ENCODE measurements at regions not wholly inside any gene's neighbourhood (a gene's known extent, or its start where the extent isn't known, plus 50 kb on each side); places are given as distances from the start of the nearest gene placed in this dataset.

GRCh38 chr16:61309386-61309785 lies 726.9 kb downstream of the CDH8 start:
- Histone ChIP-seq H3K27me3 (no peaks in the 10 kb centered on the region), H3K4me3 (replicated peaks in 1 of 3) (no peak overlapping the region), H3K36me3 (no peaks in the 10 kb centered on the region), H3K9me3 (no peaks in the 10 kb centered on the region), H3K27ac (no peak overlapping the region), H3K4me1 (no peaks in the 10 kb centered on the region)
- intact Hi-C loops (cut with DNase I), result no loop called here
- TF ChIP-seq CTCF (IDR thresholded peaks at IDR 0.05), result no peak
- TF ChIP-seq POLR2A (IDR thresholded peaks at IDR 0.05), result no peak
- 82 to 84% methylated on average over 1 of the region's 1 CpG for WGBS, 2 donors
- DNase-seq, result no peak

GRCh38 chr16:61306204-61306603 lies 730.0 kb downstream of the CDH8 start:
- no peak for DNase-seq
- Histone ChIP-seq H3K4me1 (no peaks in the 10 kb centered on the region), H3K9me3 (no peaks in the 10 kb centered on the region), H3K27me3 (no peaks in the 10 kb centered on the region), H3K4me3 (replicated peaks in 1 of 3) (no peak overlapping the region), H3K36me3 (no peaks in the 10 kb centered on the region), H3K27ac (no peak overlapping the region)
- WGBS, 2 donors, result 90 to 91% methylated on average over 6 of the region's 6 CpGs
- no peak for TF ChIP-seq POLR2A (IDR thresholded peaks at IDR 0.05)
- TF ChIP-seq CTCF (IDR thresholded peaks at IDR 0.05), result no peak
- intact Hi-C loops (cut with DNase I), result no loop called here

GRCh38 chr16:61296814-61297213 lies 739.4 kb downstream of the CDH8 start:
- no peak for DNase-seq
- Histone ChIP-seq H3K9me3 (no peaks in the 10 kb centered on the region), H3K4me3 (replicated peaks in 1 of 3) (no peak overlapping the region), H3K27me3 (no peaks in the 10 kb centered on the region), H3K36me3 (no peaks in the 10 kb centered on the region), H3K27ac (no peak overlapping the region), H3K4me1 (no peaks in the 10 kb centered on the region)
- no peak for TF ChIP-seq CTCF (IDR thresholded peaks at IDR 0.05)
- TF ChIP-seq POLR2A (IDR thresholded peaks at IDR 0.05), result no peak
- WGBS, 2 donors, result 75 to 87% methylated on average over 3 of the region's 3 CpGs
- intact Hi-C loops (cut with DNase I), result no loop called here

- no peak overlapping the region for H3K27ac ChIP-seq
Measured at GRCh38 chr16:61296305-61296704, 739.9 kb downstream of the CDH8 start.

GRCh38 chr16:61295311-61295710 lies 740.9 kb downstream of the CDH8 start:
- no peak for TF ChIP-seq CTCF (IDR thresholded peaks at IDR 0.05)
- no peak for TF ChIP-seq POLR2A (IDR thresholded peaks at IDR 0.05)
- Histone ChIP-seq H3K4me3 (replicated peaks in 1 of 3) (no peak overlapping the region), H3K9me3 (no peaks in the 10 kb centered on the region), H3K27ac (no peak overlapping the region), H3K27me3 (no peaks in the 10 kb centered on the region), H3K4me1 (no peaks in the 10 kb centered on the region), H3K36me3 (no peaks in the 10 kb centered on the region)
- no peak for DNase-seq
- intact Hi-C loops (cut with DNase I), result no loop called here

More at GRCh38 chr16:61296305-61296704, 739.9 kb downstream of the CDH8 start:
- 78 to 90% methylated on average over 7 of the region's 7 CpGs for WGBS, 2 donors
- DNase-seq, result no peak
- H3K4me1 ChIP-seq, result no peaks in the 10 kb centered on the region
- no peaks in the 10 kb centered on the region for H3K36me3 ChIP-seq
- intact Hi-C loops (cut with DNase I), result no loop called here
- no peak for TF ChIP-seq POLR2A (IDR thresholded peaks at IDR 0.05)
- no peak for TF ChIP-seq CTCF (IDR thresholded peaks at IDR 0.05)
- no peaks in the 10 kb centered on the region for H3K27me3 ChIP-seq
- H3K4me3 ChIP-seq (replicated peaks in 1 of 3), result no peak overlapping the region
- H3K9me3 ChIP-seq, result no peaks in the 10 kb centered on the region
